Karpas-422 (cell line): ENCODE measurements at regions not wholly inside any gene's neighbourhood (a gene's known extent, or its start where the extent isn't known, plus 50 kb on each side); places are given as distances from the start of the nearest gene placed in this dataset.

Source experiments
- DNase-seq: peaks from one replicate; pipeline ENCODE4 v3.0.0-alpha.2; 2015
- H2AFZ ChIP-seq: fragments of 200-600 bp; sonication (generic); 2 replicates; pipeline ENCODE4 v1.6.1; 2014; ENCODE audit warnings: antibody characterized with exemption, low read length, mixed read lengths
- H3K27ac ChIP-seq: fragments of 200-600 bp; sonication (generic); 2 replicates; pipeline ENCODE4 v1.5.1; 2014; ENCODE audit warnings: mild to moderate bottlenecking, low read length, moderate library complexity
- H3K27me3 ChIP-seq: fragments of 200-600 bp; sonication (generic); 2 replicates; pipeline ENCODE4 v1.6.1; 2014; ENCODE audit warnings: low read length, mixed read lengths
- H3K36me3 ChIP-seq: fragments of 200-600 bp; sonication (generic); 2 replicates; pipeline ENCODE4 v1.6.1; 2014; ENCODE audit warnings: low read length, mixed read lengths; ENCODE audit not compliant: insufficient read depth
- H3K4me1 ChIP-seq: fragments of 200-600 bp; sonication (generic); 2 replicates; pipeline ENCODE4 v1.6.1; 2014; ENCODE audit warnings: mild to moderate bottlenecking, low read length, mixed read lengths
- H3K4me2 ChIP-seq: fragments of 200-600 bp; sonication (generic); 2 replicates; pipeline ENCODE4 v1.6.1; 2014; ENCODE audit warnings: low read length, low read depth, mild to moderate bottlenecking; ENCODE audit not compliant: poor library complexity, severe bottlenecking
- H3K4me3 ChIP-seq: fragments of 200-600 bp; sonication (generic); 2 replicates; pipeline ENCODE4 v1.5.1; 2014; ENCODE audit warnings: mild to moderate bottlenecking, antibody characterized with exemption, low read length, mixed read lengths
- H3K79me2 ChIP-seq: fragments of 200-600 bp; sonication (generic); 2 replicates; pipeline ENCODE4 v1.6.1; 2014; ENCODE audit warnings: mild to moderate bottlenecking, low read length, mixed read lengths
- H3K9ac ChIP-seq: fragments of 200-600 bp; sonication (generic); 2 replicates; pipeline ENCODE4 v1.6.0; 2014; ENCODE audit warnings: low read length
- H3K9me2 ChIP-seq: fragments of 200-600 bp; sonication (generic), shearing (Covaris generic); replicated peaks from 2 replicates; pipeline ENCODE4 v1.6.0; 2014; ENCODE audit warnings: mild to moderate bottlenecking, low read length, moderate library complexity; ENCODE audit not compliant: insufficient read depth
- H3K9me3 ChIP-seq: fragments of 300-700, 200-600 bp; sonication (generic); 2 replicates; pipeline ENCODE4 v1.6.1; 2014; ENCODE audit warnings: low read length, mixed read lengths
- H4K20me1 ChIP-seq: fragments of 200-600 bp; sonication (generic); 2 replicates; pipeline ENCODE4 v1.6.1; 2014; ENCODE audit warnings: mild to moderate bottlenecking, antibody characterized with exemption, low read length, low read depth; ENCODE audit not compliant: insufficient read depth

- no peak overlapping the region for H3K4me2 ChIP-seq
Observed at GRCh38 chr15:37789397-37789786, 145.0 kb upstream of the TMCO5A start.

GRCh38 chr15:37789881-37790280 lies 144.6 kb upstream of the TMCO5A start:
- H3K79me2 ChIP-seq = no peaks in the 10 kb centered on the region
- H3K4me3 ChIP-seq = no peak overlapping the region
- H3K9ac ChIP-seq = no peak overlapping the region
- no peak for DNase-seq
- no peaks in the 10 kb centered on the region for H3K9me2 ChIP-seq
- no peaks in the 10 kb centered on the region for H3K4me1 ChIP-seq
- H3K9me3 ChIP-seq = no peaks in the 10 kb centered on the region
- H4K20me1 ChIP-seq = no peaks in the 10 kb centered on the region
- H2AFZ ChIP-seq = no peak overlapping the region
- no peak overlapping the region for H3K27ac ChIP-seq
- no peaks in the 10 kb centered on the region for H3K36me3 ChIP-seq
- H3K27me3 ChIP-seq = no peaks in the 10 kb centered on the region
- H3K4me2 ChIP-seq = no peak overlapping the region

More at GRCh38 chr15:37789397-37789786, 145.0 kb upstream of the TMCO5A start:
- Histone ChIP-seq H3K9ac (no peak overlapping the region), H3K27me3 (no peaks in the 10 kb centered on the region), H3K4me3 (no peak overlapping the region), H3K27ac (no peak overlapping the region), H2AFZ (no peak overlapping the region), H3K4me1 (no peaks in the 10 kb centered on the region), H3K9me2 (no peaks in the 10 kb centered on the region), H3K79me2 (no peaks in the 10 kb centered on the region), H3K36me3 (no peaks in the 10 kb centered on the region), H4K20me1 (no peaks in the 10 kb centered on the region), H3K9me3 (no peaks in the 10 kb centered on the region)
- DNase-seq = no peak

GRCh38 chr15:37791693-37792092 lies 142.7 kb upstream of the TMCO5A start:
- H2AFZ ChIP-seq = no peak overlapping the region
- H3K4me1 ChIP-seq = no peaks in the 10 kb centered on the region
- H3K36me3 ChIP-seq = no peaks in the 10 kb centered on the region
- H3K4me2 ChIP-seq = no peak overlapping the region
- H3K4me3 ChIP-seq = no peak overlapping the region
- H3K27ac ChIP-seq = no peak overlapping the region
- no peaks in the 10 kb centered on the region for H3K27me3 ChIP-seq
- no peaks in the 10 kb centered on the region for H3K9me3 ChIP-seq
- no peak for DNase-seq
- H3K9ac ChIP-seq = no peak overlapping the region
- H3K9me2 ChIP-seq = no peaks in the 10 kb centered on the region
- no peaks in the 10 kb centered on the region for H3K79me2 ChIP-seq
- no peaks in the 10 kb centered on the region for H4K20me1 ChIP-seq

- no peaks in the 10 kb centered on the region for H3K36me3 ChIP-seq
Observed at GRCh38 chr15:37792351-37792750, 142.1 kb upstream of the TMCO5A start.

GRCh38 chr15:37793851-37794250 lies 140.6 kb upstream of the TMCO5A start:
- Histone ChIP-seq H3K9me3 (0 out of 2 replicates have a peak, but pooled peaks cover 3% of the 10 kb centered on the region), H3K4me1 (no peaks in the 10 kb centered on the region), H3K4me2 (no peak overlapping the region), H2AFZ (no peak overlapping the region), H3K27me3 (no peaks in the 10 kb centered on the region), H3K9ac (no peak overlapping the region), H3K9me2 (no peaks in the 10 kb centered on the region), H4K20me1 (no peaks in the 10 kb centered on the region), H3K27ac (no peak overlapping the region), H3K36me3 (no peaks in the 10 kb centered on the region), H3K4me3 (no peak overlapping the region), H3K79me2 (no peaks in the 10 kb centered on the region)
- DNase-seq = no peak

More at GRCh38 chr15:37792351-37792750, 142.1 kb upstream of the TMCO5A start:
- Histone ChIP-seq H3K4me2 (no peak overlapping the region), H3K27me3 (no peaks in the 10 kb centered on the region), H3K4me1 (no peaks in the 10 kb centered on the region), H2AFZ (no peak overlapping the region), H3K9me3 (no peaks in the 10 kb centered on the region), H3K79me2 (no peaks in the 10 kb centered on the region), H3K4me3 (no peak overlapping the region), H3K9me2 (no peaks in the 10 kb centered on the region), H3K27ac (no peak overlapping the region), H4K20me1 (no peaks in the 10 kb centered on the region), H3K9ac (no peak overlapping the region)
- no peak for DNase-seq

- Histone ChIP-seq H3K27me3 (no peaks in the 10 kb centered on the region), H4K20me1 (no peaks in the 10 kb centered on the region), H3K9ac (no peak overlapping the region), H3K9me3 (0 out of 2 replicates have a peak, but pooled peaks cover 3% of the 10 kb centered on the region), H3K79me2 (no peaks in the 10 kb centered on the region), H2AFZ (no peak overlapping the region), H3K4me1 (no peaks in the 10 kb centered on the region), H3K36me3 (no peaks in the 10 kb centered on the region), H3K4me3 (no peak overlapping the region), H3K4me2 (no peak overlapping the region), H3K27ac (no peak overlapping the region), H3K9me2 (no peaks in the 10 kb centered on the region)
- no peak for DNase-seq
Observed at GRCh38 chr15:37794947-37795346, 139.5 kb upstream of the TMCO5A start.

GRCh38 chr15:37801529-37801928 lies 132.9 kb upstream of the TMCO5A start:
- no peak overlapping the region for H3K4me2 ChIP-seq
- no peak overlapping the region for H3K27ac ChIP-seq
- no peak for DNase-seq
- H2AFZ ChIP-seq = no peak overlapping the region
- no peak overlapping the region for H3K4me3 ChIP-seq
- no peaks in the 10 kb centered on the region for H4K20me1 ChIP-seq
- H3K9me2 ChIP-seq = no peaks in the 10 kb centered on the region
- H3K36me3 ChIP-seq = no peaks in the 10 kb centered on the region
- H3K9ac ChIP-seq = no peak overlapping the region
- H3K4me1 ChIP-seq = no peaks in the 10 kb centered on the region
- H3K79me2 ChIP-seq = no peaks in the 10 kb centered on the region
- no peaks in the 10 kb centered on the region for H3K27me3 ChIP-seq
- H3K9me3 ChIP-seq = 0 out of 2 replicates have a peak, but pooled peaks cover 3% of the 10 kb centered on the region

GRCh38 chr15:37806808-37807207 lies 127.6 kb upstream of the TMCO5A start:
- no peak for DNase-seq
- H3K4me1 ChIP-seq = no peaks in the 10 kb centered on the region
- no peaks in the 10 kb centered on the region for H3K9me3 ChIP-seq
- H3K27me3 ChIP-seq = no peaks in the 10 kb centered on the region
- H3K4me2 ChIP-seq = no peak overlapping the region
- no peaks in the 10 kb centered on the region for H3K79me2 ChIP-seq
- no peaks in the 10 kb centered on the region for H3K9me2 ChIP-seq
- H3K27ac ChIP-seq = no peak overlapping the region
- no peak overlapping the region for H3K4me3 ChIP-seq
- H4K20me1 ChIP-seq = no peaks in the 10 kb centered on the region
- H2AFZ ChIP-seq = no peak overlapping the region
- no peaks in the 10 kb centered on the region for H3K36me3 ChIP-seq
- H3K9ac ChIP-seq = no peak overlapping the region

- Histone ChIP-seq H3K9ac (no peak overlapping the region), H4K20me1 (no peaks in the 10 kb centered on the region), H2AFZ (no peak overlapping the region), H3K4me2 (no peak overlapping the region), H3K27me3 (no peaks in the 10 kb centered on the region), H3K27ac (no peak overlapping the region), H3K79me2 (no peaks in the 10 kb centered on the region), H3K36me3 (no peaks in the 10 kb centered on the region), H3K9me2 (no peaks in the 10 kb centered on the region), H3K4me3 (no peak overlapping the region), H3K4me1 (no peaks in the 10 kb centered on the region), H3K9me3 (no peaks in the 10 kb centered on the region)
- no peak for DNase-seq
Observed at GRCh38 chr15:37810381-37810780, 124.1 kb upstream of the TMCO5A start.
